Cardiac fibroblast (primary cell): ENCODE measurements at regions not wholly inside any gene's neighbourhood (a gene's known extent, or its start where the extent isn't known, plus 50 kb on each side); places are given as distances from the start of the nearest gene placed in this dataset.

Experiments
- DNase-seq, 2 donors: peaks; one replicate each; pipeline versions ENCODE4 v3.0.0 to v3.0.0-alpha.2; 2010; ENCODE audit warnings: low read depth in 2 of 2
- H3K4me3 ChIP-seq, 2 donors: replicated peaks in 1 of 2; 1 replicate in 1 of 2; 2 replicates in 1 of 2; pipeline ENCODE4 v1.5.1; 2011; ENCODE audit warnings: low read depth in 2 of 2, low read length in 2 of 2, mild to moderate bottlenecking in 2 of 2, moderate library complexity in 1 of 2
- CTCF ChIP-seq: IDR thresholded peaks from one replicate; pipeline ENCODE4 v1.5.1; 2011; ENCODE audit warnings: low read depth, mild to moderate bottlenecking, low read length, inconsistent platforms

GRCh38 chr12:47553266-47553665 is 152.6 kb downstream of the RPAP3 start:
- no peak for DNase-seq
- no peak overlapping the region for H3K4me3 ChIP-seq
- TF ChIP-seq CTCF, result no peak

GRCh38 chr12:47551426-47551851 is 154.4 kb downstream of the RPAP3 start:
- TF ChIP-seq CTCF, result no peak
- H3K4me3 ChIP-seq, result no peak overlapping the region
- DNase-seq, result peak; percentile 41 to 51

- no peak overlapping the region for H3K4me3 ChIP-seq
- peak in 1 of 2 donors; percentile 24 for DNase-seq
- no peak for TF ChIP-seq CTCF
Measured at GRCh38 chr12:47549258-47549657, 156.6 kb downstream of the RPAP3 start.

GRCh38 chr12:47548401-47548800 is 157.4 kb downstream of the RPAP3 start:
- TF ChIP-seq CTCF, result no peak
- DNase-seq, result no peak
- no peak overlapping the region for H3K4me3 ChIP-seq

- H3K4me3 ChIP-seq, result no peak overlapping the region
- peak; percentile 66 for TF ChIP-seq CTCF
- peak; percentile 51 to 71 for DNase-seq
Measured at GRCh38 chr12:47547077-47547476, 158.8 kb downstream of the RPAP3 start.

- peak in 1 of 2 donors; percentile 55 for DNase-seq
- no peak overlapping the region for H3K4me3 ChIP-seq
- TF ChIP-seq CTCF, result no peak
Measured at GRCh38 chr12:47545938-47546609, 159.8 kb downstream of the RPAP3 start.

GRCh38 chr12:47534695-47535094 is 171.1 kb downstream of the RPAP3 start:
- DNase-seq, result peak; percentile 15 to 31
- no peak overlapping the region for H3K4me3 ChIP-seq
- no peak for TF ChIP-seq CTCF
